ENCODE measurements at regions not wholly inside any gene's neighbourhood (a gene's known extent, or its start where the extent isn't known, plus 50 kb on each side); places are given as distances from the start of the nearest gene placed in this dataset.

- Mint-ChIP-seq H3K27me3 (peaks cover 5 to 11% of the 10 kb centered on the region in 2 donors), H3K36me3 (peaks cover 0 to 1% of the 10 kb centered on the region in 2 donors), H3K27ac (no peak overlapping the region), H3K4me3 (no peak overlapping the region), H3K4me1 (no peaks in the 10 kb centered on the region), H3K9me3 (no peaks in the 10 kb centered on the region)
- DNase-seq (no peak), ATAC-seq (replicated peaks) (no peak)
These were observed 743.5 kb downstream of the BRD1 start for GRCh38 chr22:49084206-49084605.

GRCh38 chr22:49083607-49084006 lies 744.1 kb downstream of the BRD1 start:
- H3K36me3 Mint-ChIP-seq: peaks cover 0 to 1% of the 10 kb centered on the region in 2 donors
- ATAC-seq (replicated peaks) (no peak), DNase-seq (no peak)
- peaks cover 0 to 6% of the 10 kb centered on the region in 2 donors for H3K27me3 Mint-ChIP-seq
- H3K27ac Mint-ChIP-seq: no peak overlapping the region
- H3K4me3 Mint-ChIP-seq: no peak overlapping the region
- no peaks in the 10 kb centered on the region for H3K4me1 Mint-ChIP-seq
- no peaks in the 10 kb centered on the region for H3K9me3 Mint-ChIP-seq

- H3K4me1 Mint-ChIP-seq: no peaks in the 10 kb centered on the region
- no peak overlapping the region for H3K4me3 Mint-ChIP-seq
- DNase-seq (no peak), ATAC-seq (replicated peaks) (no peak)
- H3K27ac Mint-ChIP-seq: no peak overlapping the region
- no peaks in the 10 kb centered on the region for H3K27me3 Mint-ChIP-seq
- no peaks in the 10 kb centered on the region for H3K9me3 Mint-ChIP-seq
- peaks cover 0 to 1% of the 10 kb centered on the region in 2 donors for H3K36me3 Mint-ChIP-seq
These were observed 745.2 kb downstream of the BRD1 start for GRCh38 chr22:49082451-49082850.

- ATAC-seq (replicated peaks): no peak
- Mint-ChIP-seq H3K36me3 (peaks cover 0 to 1% of the 10 kb centered on the region in 2 donors), H3K4me3 (no peak overlapping the region), H3K4me1 (no peaks in the 10 kb centered on the region), H3K9me3 (no peaks in the 10 kb centered on the region), H3K27ac (no peak overlapping the region), H3K27me3 (no peaks in the 10 kb centered on the region)
- no peak for DNase-seq
These were observed 745.7 kb downstream of the BRD1 start for GRCh38 chr22:49081926-49082325.

GRCh38 chr22:49081261-49081666 lies 746.4 kb downstream of the BRD1 start:
- H3K27me3 Mint-ChIP-seq: no peaks in the 10 kb centered on the region
- peaks cover 0 to 1% of the 10 kb centered on the region in 2 donors for H3K36me3 Mint-ChIP-seq
- no peaks in the 10 kb centered on the region for H3K4me1 Mint-ChIP-seq
- DNase-seq (no peak), ATAC-seq (replicated peaks) (no peak)
- H3K27ac Mint-ChIP-seq: no peak overlapping the region
- no peak overlapping the region for H3K4me3 Mint-ChIP-seq
- H3K9me3 Mint-ChIP-seq: no peaks in the 10 kb centered on the region

GRCh38 chr22:49080631-49081030 lies 747.0 kb downstream of the BRD1 start:
- no peak overlapping the region for H3K4me3 Mint-ChIP-seq
- no peak for ATAC-seq (replicated peaks)

GRCh38 chr22:49079743-49080500 lies 747.8 kb downstream of the BRD1 start:
- Mint-ChIP-seq H3K4me3 (no peak overlapping the region), H3K36me3 (peaks cover 0 to 1% of the 10 kb centered on the region in 2 donors), H3K4me1 (no peaks in the 10 kb centered on the region), H3K27me3 (no peaks in the 10 kb centered on the region), H3K9me3 (no peaks in the 10 kb centered on the region), H3K27ac (no peak overlapping the region)
- ATAC-seq (replicated peaks) (no peak), DNase-seq (no peak)

More at GRCh38 chr22:49080631-49081030, 747.0 kb downstream of the BRD1 start:
- Mint-ChIP-seq H3K27me3 (no peaks in the 10 kb centered on the region), H3K9me3 (no peaks in the 10 kb centered on the region), H3K4me1 (no peaks in the 10 kb centered on the region), H3K27ac (no peak overlapping the region), H3K36me3 (peaks cover 0 to 1% of the 10 kb centered on the region in 2 donors)
- DNase-seq: no peak

GRCh38 chr22:49079027-49079725 lies 748.5 kb downstream of the BRD1 start:
- Mint-ChIP-seq H3K4me3 (no peak overlapping the region), H3K27me3 (no peaks in the 10 kb centered on the region), H3K4me1 (no peaks in the 10 kb centered on the region), H3K36me3 (peaks cover 0 to 1% of the 10 kb centered on the region in 2 donors), H3K9me3 (no peaks in the 10 kb centered on the region), H3K27ac (no peak overlapping the region)
- DNase-seq: no peak
- no peak for ATAC-seq (replicated peaks)

- ATAC-seq (replicated peaks): no peak
- no peak overlapping the region for H3K4me3 Mint-ChIP-seq
- DNase-seq: no peak
- H3K27ac Mint-ChIP-seq: no peak overlapping the region
- H3K4me1 Mint-ChIP-seq: no peaks in the 10 kb centered on the region
- peaks cover 0 to 1% of the 10 kb centered on the region in 2 donors for H3K36me3 Mint-ChIP-seq
- no peaks in the 10 kb centered on the region for H3K27me3 Mint-ChIP-seq
- no peaks in the 10 kb centered on the region for H3K9me3 Mint-ChIP-seq
These were observed 749.5 kb downstream of the BRD1 start for GRCh38 chr22:49078076-49078710.

- H3K4me3 Mint-ChIP-seq: no peak overlapping the region
- no peaks in the 10 kb centered on the region for H3K27me3 Mint-ChIP-seq
- no peak overlapping the region for H3K27ac Mint-ChIP-seq
- no peaks in the 10 kb centered on the region for H3K9me3 Mint-ChIP-seq
- ATAC-seq (replicated peaks) (no peak), DNase-seq (no peak)
- peaks cover 0 to 1% of the 10 kb centered on the region in 2 donors for H3K36me3 Mint-ChIP-seq
- H3K4me1 Mint-ChIP-seq: no peaks in the 10 kb centered on the region
These were observed 750.1 kb downstream of the BRD1 start for GRCh38 chr22:49077586-49077985.

- Mint-ChIP-seq H3K27me3 (no peaks in the 10 kb centered on the region), H3K9me3 (no peaks in the 10 kb centered on the region), H3K27ac (no peak overlapping the region), H3K36me3 (peaks cover 0 to 1% of the 10 kb centered on the region in 2 donors), H3K4me3 (no peak overlapping the region), H3K4me1 (no peaks in the 10 kb centered on the region)
- ATAC-seq (replicated peaks) (no peak), DNase-seq (no peak)
These were observed 750.7 kb downstream of the BRD1 start for GRCh38 chr22:49077036-49077393.

GRCh38 chr22:49076300-49077035 lies 751.2 kb downstream of the BRD1 start:
- no peak for DNase-seq
- no peaks in the 10 kb centered on the region for H3K4me1 Mint-ChIP-seq
- no peaks in the 10 kb centered on the region for H3K27me3 Mint-ChIP-seq
- ATAC-seq (replicated peaks): no peak
- H3K9me3 Mint-ChIP-seq: no peaks in the 10 kb centered on the region
- H3K36me3 Mint-ChIP-seq: peaks cover 0 to 1% of the 10 kb centered on the region in 2 donors
- no peak overlapping the region for H3K4me3 Mint-ChIP-seq
- no peak overlapping the region for H3K27ac Mint-ChIP-seq

GRCh38 chr22:49075150-49075549 lies 752.5 kb downstream of the BRD1 start:
- Mint-ChIP-seq H3K27ac (no peak overlapping the region), H3K27me3 (peaks cover 0 to 4% of the 10 kb centered on the region in 2 donors), H3K9me3 (peaks cover 0 to 4% of the 10 kb centered on the region in 2 donors), H3K4me3 (no peak overlapping the region), H3K36me3 (no peaks in the 10 kb centered on the region), H3K4me1 (no peaks in the 10 kb centered on the region)
- no peak for DNase-seq
- ATAC-seq (replicated peaks): no peak

- no peaks in the 10 kb centered on the region for H3K4me1 Mint-ChIP-seq
- no peaks in the 10 kb centered on the region for H3K36me3 Mint-ChIP-seq
- no peak overlapping the region for H3K27ac Mint-ChIP-seq
These were observed 753.7 kb downstream of the BRD1 start for GRCh38 chr22:49073873-49074417.

More at GRCh38 chr22:49073873-49074417, 753.7 kb downstream of the BRD1 start:
- Mint-ChIP-seq H3K9me3 (peaks cover 0 to 4% of the 10 kb centered on the region in 2 donors), H3K4me3 (no peak overlapping the region), H3K27me3 (peaks cover 2 to 4% of the 10 kb centered on the region in 2 donors)
- DNase-seq (no peak), ATAC-seq (replicated peaks) (no peak)
